GM18951 (cell line): ENCODE measurements at regions not wholly inside any gene's neighbourhood (a gene's known extent, or its start where the extent isn't known, plus 50 kb on each side); places are given as distances from the start of the nearest gene placed in this dataset.

Experiments used
- POLR2A ChIP-seq: IDR thresholded peaks from 4 replicates; pipeline ENCODE4 v1.6.1; 2011; ENCODE audit warnings: mild to moderate bottlenecking; ENCODE audit not compliant: insufficient read length, insufficient read depth; ENCODE audit errors: extremely low read depth
- in situ Hi-C: fragments of 300-500 bp; cut with MboI; formaldehyde crosslinking; loops from one replicate; pipeline ENCODE4 v1.12.0; 2022; ENCODE audit warnings: low sequenced_read_pairs, mixed read lengths, inconsistent platforms; ENCODE audit not compliant: unreplicated experiment

DNA sequence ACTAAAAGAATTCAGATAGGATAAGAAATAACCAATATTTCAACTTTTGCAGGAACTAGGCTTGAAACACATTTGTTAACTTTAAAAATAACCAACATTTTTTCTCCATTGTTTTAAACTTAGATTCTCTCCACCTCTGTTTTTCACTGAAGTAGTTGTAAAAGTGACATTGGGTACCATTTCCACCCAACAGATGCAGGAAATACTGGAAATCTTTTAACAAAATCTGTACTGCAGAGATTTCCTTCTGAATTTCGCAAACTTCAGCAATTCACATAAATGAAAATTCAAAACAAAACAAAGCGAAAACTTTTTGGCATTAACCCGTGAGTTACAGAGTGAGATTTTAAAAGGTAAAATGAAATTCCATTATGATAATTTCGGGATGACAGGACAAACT, 731.7 kb downstream of the RFPL4B start:
- no peak for TF ChIP-seq POLR2A
- in situ Hi-C loops = no loop called here

DNA sequence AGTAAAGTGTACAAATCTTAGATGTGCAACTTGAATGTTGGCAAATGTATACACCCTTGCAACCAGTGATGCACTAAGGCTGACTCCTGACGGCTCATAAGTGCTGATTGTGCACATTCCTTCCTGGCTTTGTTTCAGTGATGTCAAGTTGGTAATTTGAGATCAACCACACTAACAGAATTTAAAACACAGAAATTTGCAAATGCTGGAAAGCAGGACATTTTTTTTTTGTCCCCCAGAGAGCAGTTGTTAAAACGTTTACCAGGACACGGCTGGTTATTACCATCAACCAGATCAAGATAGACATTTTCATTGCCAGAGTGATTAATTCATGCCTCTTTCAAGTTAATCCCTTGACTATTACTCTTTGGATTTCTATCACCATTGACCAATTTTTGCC, 735.6 kb downstream of the RFPL4B start:
- in situ Hi-C loops = no loop called here
- no peak for TF ChIP-seq POLR2A

DNA sequence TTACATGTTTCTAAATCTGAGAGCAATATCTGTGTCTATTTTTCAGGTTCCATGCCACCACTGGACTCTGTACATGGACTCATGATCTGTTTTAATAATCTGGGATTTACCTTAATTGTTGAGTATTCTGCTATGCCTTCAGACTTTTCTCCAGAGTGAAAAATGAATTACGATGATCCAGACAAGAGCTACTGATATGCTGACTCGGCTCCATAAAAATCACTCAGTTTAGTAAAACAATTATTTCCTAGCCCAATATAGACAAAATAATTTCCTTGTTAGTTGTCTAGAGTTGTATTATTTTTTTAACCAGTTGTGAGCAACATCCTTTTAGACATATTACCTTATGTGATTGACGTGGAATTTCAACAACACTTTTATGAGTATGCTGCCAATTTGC, 736.8 kb downstream of the RFPL4B start:
- in situ Hi-C loops = no loop called here
- no peak for TF ChIP-seq POLR2A

DNA sequence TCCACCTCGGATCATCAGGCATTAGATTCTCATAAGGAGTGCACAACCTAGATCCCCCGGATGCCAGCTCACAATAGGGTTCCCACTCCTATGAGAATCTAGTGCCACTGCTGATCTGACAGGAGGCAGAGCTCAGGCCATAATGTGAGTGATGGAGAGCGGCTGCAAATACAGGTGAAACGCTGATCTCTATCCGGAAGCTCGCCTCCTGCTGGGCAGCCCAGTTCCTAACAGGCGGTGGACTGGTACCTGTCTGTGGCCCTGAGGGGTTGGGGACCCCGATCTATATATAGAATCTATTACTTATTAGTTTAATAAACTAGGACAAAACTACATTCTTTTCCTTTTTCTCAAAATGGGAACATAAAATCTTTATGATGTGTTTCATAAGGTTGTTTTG, 741.9 kb downstream of the RFPL4B start:
- in situ Hi-C loops = no loop called here
- no peak for TF ChIP-seq POLR2A

DNA sequence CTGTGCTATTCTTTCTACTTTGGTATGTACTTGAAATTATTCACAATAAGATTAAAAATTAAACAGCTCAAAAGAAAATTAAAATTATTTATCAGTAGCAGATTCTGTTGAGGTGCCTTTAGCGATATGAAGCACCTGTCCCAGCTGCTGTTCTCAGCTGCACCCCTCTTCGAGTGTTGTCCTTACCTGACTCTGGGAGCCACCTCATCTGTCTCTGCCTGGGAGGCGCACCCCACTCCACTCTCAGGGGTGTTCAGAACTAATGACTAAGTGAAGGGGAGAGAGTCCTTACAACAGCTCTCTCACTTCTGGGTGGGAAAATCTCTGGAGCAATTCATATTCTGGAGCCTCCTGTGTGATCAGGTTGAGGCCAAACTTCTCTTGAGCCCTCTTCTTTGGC, 745.7 kb downstream of the RFPL4B start:
- no peak for TF ChIP-seq POLR2A
- in situ Hi-C loops = no loop called here

DNA sequence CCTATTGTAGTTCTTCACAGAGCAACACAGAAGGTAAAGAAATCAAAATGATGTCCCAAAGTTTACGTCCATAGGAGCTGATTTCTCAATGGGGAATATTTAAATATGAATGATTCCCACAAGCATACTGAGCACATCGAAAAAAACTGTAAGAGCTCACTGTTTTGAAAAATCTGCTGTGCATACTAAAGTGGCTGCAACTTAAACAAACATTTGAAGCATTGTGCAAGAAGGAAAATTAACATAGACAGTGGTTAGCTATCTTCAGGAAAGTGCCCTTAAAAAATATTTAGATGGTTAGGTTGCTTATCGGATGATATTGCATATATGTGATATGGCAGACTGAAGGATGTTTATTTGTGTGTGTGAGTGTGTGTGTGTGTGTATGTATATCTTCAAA, 747.6 kb downstream of the RFPL4B start:
- in situ Hi-C loops = no loop called here
- TF ChIP-seq POLR2A = no peak

DNA sequence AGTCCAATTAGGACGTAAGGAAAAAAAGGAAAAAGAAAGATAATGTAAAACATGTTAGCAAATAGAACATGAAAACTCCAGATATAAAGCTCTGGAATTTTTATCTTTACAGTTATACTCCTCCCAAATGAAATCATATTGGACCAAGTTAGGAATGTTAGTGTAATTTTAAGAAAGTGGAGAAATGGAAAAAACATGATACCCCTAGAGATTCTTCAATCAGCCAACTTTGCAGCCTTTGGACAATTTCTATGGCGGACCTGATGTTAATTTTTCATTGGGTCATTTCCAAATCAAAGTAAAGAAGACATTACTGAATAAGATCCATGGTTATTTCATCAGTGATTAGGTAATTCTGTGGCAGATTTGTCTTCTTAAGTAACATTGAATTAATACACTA, 748.7 kb downstream of the RFPL4B start:
- in situ Hi-C loops = no loop called here
- TF ChIP-seq POLR2A = no peak

DNA sequence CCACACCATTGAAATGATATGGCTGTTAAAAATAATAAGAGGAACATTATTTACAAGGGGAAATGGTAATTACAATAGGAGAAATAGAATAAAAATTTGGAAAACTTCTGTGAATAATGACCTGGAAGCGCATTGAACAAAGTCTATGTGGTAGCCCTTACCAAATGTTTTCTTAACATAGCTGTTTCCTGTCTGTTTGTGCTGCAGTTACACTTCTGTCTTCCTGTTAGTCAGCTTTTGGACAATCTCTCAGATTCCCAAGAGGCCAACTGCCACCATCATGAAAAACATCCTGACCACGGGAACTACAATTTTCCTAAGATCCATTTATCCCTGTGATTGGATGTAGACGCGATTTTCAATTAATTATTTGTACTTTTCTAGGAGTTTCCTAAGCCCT, 754.4 kb upstream of the MARCKS start:
- in situ Hi-C loops = no loop called here
- no peak for TF ChIP-seq POLR2A

DNA sequence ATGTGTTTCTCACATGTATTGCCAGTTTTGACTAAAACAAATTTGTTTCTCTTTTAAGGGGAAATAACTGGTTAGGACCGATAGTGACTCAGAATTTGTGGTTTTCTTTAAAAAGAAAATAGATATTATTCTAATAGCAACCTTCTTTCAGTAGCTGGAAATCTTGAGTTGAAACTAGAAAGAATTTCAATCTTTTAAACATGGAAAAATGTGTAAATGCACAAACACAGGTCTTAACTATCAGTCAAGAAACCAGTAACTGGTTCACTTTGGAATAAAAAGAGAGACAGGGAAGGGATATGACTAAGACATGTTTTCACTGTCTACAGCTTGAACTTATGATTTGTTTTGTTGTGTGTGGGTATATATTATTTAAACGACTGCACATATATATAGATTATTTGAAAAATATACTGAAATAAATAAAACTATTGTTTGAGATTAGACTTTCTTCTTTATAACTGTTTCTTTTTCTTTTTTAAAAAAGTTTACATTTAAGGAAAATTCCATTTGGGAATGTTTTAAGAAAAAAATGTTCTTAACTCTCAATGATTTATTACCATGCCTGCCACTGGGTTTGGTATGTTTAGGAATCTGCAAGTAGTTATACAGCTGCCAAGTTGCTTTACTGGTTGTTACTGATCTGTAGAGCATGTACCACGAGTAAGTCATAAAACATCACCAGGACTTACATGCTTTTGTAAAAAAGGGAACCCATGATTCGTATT, 753.3 kb upstream of the MARCKS start:
- TF ChIP-seq POLR2A = no peak
- in situ Hi-C loops = no loop called here

DNA sequence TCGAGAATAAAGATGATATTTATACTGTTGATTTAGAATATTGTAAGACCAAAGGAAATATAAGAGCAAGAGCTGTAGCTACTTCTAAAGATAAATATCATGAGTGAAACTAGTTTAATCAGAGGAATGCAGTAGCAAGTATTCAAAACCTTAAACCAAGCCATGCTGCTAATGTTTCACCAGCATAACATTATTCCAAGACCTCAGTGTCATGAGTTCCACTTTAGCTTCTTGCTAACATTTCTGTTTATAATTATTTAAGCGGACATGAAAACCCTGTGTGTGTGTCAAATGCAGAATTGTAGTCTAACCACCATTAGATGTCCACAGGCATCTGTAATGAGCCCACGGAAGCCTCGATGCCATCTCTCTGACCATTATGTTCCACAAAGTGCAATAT, 752.6 kb upstream of the MARCKS start:
- no peak for TF ChIP-seq POLR2A
- in situ Hi-C loops = no loop called here

DNA sequence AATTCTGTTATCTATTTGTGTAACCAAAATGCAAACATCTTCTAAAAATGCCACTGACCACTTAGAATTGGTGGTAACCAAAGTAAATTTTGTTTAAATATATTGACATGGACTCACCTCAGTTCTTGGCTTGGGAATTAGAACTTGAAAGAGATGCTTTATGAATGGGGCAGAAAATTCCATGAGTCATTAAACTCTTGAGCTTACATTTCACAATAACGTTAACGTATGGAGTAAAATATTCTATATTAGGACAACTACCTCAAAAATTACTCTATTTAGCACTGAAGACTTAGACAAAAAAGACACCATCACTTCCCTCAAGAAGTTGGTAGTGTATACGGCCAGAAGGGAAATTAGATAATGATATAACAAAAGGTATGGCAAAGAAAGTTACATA, 752.2 kb upstream of the MARCKS start:
- no peak for TF ChIP-seq POLR2A
- in situ Hi-C loops = no loop called here

DNA sequence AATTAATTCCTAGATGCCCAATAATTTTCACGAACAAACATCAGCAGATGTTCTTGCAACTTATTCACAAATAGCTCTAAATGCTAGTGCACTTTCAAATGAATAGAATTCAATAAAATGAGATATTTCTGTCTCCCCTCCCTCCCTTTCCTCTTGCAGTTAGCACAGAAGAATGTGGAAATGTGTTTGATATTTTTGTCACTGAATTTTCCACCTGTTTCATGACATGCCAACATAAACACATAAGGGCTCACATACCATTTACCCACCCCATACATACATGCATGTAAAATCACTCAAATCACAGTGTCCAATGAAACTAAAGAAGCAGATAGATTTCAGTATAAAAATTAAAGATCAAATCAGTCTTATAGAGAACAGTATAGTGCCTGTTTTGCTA, 746.9 kb upstream of the MARCKS start:
- TF ChIP-seq POLR2A = no peak
- in situ Hi-C loops = no loop called here

DNA sequence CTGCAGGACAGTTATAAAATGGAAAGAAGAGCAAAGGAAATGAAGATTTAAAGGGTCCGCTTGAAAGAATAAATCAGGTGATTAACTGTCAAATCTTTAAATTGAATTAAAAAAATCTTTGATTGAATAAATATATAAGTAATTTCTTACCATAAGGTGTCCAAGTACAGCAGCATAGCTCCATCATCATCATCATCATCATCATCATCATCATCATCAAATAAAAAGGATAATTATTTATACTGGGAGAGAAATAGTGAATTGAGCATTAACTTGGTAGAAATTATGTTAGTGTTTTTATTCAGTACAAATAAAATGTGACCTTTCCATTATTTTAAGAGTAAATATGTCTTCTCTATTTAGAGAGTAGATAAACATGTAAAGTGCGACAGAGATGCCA, 745.6 kb upstream of the MARCKS start:
- in situ Hi-C loops = no loop called here

DNA sequence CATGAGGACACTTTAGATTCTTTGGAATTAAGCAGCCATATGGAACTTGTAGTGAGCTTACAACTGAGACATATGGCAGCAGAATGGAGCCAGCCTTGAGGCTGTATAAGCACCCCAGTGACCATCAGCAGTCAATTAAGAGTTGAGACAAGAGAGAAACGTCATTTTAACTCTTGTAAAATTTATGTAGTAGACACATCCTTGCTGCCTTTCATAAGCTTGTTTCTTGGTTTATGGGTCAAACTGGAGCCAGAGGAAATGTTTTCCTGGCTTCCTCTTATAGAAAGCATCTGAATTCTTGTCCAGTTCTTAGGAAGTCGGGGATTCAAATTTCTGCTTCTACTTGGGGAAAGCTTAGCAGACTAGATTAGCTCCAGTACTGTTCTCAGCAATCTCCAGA, 745.1 kb upstream of the MARCKS start:
- in situ Hi-C loops = no loop called here
- TF ChIP-seq POLR2A = no peak

More for the DNA sequence above, 745.6 kb upstream of the MARCKS start:
- TF ChIP-seq POLR2A = no peak

DNA sequence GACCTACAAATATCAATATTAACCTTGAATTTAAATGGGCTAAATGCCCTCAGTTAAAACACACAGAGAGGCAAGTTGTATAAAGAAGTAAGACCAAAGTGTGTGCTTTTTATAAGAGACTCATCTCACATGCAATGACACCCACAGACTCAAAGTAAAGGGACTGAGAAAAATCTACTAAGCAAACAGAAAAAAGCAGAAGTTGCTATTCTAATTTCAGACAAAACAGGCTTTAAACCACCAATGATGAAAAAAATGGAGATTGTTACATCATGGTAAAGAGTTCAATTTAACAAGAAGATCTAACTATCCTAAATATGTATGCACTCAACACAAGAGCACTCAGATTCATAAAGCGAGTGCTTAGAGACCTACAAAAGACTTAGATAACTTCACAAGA, 741.9 kb upstream of the MARCKS start:
- in situ Hi-C loops = no loop called here
- TF ChIP-seq POLR2A = no peak
